ENCODE measurements at regions not wholly inside any gene's neighbourhood (a gene's known extent, or its start where the extent isn't known, plus 50 kb on each side); places are given as distances from the start of the nearest gene placed in this dataset.

GRCh38 chr6:165805636-165806035, 142.6 kb upstream of the PDE10A start:
- Histone ChIP-seq H3K9me3 (ENCODE audit: control insufficient read depth, low read length) (no peaks in the 10 kb centered on the region), H3K27me3 (ENCODE audit: control insufficient read depth, insufficient read depth, low read length, poor library complexity, severe bottlenecking) (peaks cover 29% of the 10 kb centered on the region), H3K4me3 (ENCODE audit: insufficient read depth, low read depth, low read length) (no peak overlapping the region), H3K27ac (ENCODE audit: insufficient read depth, low read depth, low read length, poor library complexity, severe bottlenecking) (no peak overlapping the region), H3K36me3 (ENCODE audit: control insufficient read depth, insufficient read depth, low read length) (no peaks in the 10 kb centered on the region), H3K4me1 (ENCODE audit: control insufficient read depth, insufficient read depth, low read length) (no peaks in the 10 kb centered on the region)
- 83 to 88% methylated on average over 9 to 10 of the region's 10 CpGs for WGBS, 2 experiments

GRCh38 chr6:165805067-165805555, 142.1 kb upstream of the PDE10A start:
- Histone ChIP-seq H3K4me1 (ENCODE audit: control insufficient read depth, insufficient read depth, low read length) (no peaks in the 10 kb centered on the region), H3K36me3 (ENCODE audit: control insufficient read depth, insufficient read depth, low read length) (no peaks in the 10 kb centered on the region), H3K4me3 (ENCODE audit: insufficient read depth, low read depth, low read length) (no peak overlapping the region), H3K27me3 (ENCODE audit: control insufficient read depth, insufficient read depth, low read length, poor library complexity, severe bottlenecking) (peaks cover 29% of the 10 kb centered on the region), H3K27ac (ENCODE audit: insufficient read depth, low read depth, low read length, poor library complexity, severe bottlenecking) (no peak overlapping the region), H3K9me3 (ENCODE audit: control insufficient read depth, low read length) (no peaks in the 10 kb centered on the region)
- WGBS, 2 experiments: 70 to 76% methylated on average over 39 of the region's 39 CpGs

DNA sequence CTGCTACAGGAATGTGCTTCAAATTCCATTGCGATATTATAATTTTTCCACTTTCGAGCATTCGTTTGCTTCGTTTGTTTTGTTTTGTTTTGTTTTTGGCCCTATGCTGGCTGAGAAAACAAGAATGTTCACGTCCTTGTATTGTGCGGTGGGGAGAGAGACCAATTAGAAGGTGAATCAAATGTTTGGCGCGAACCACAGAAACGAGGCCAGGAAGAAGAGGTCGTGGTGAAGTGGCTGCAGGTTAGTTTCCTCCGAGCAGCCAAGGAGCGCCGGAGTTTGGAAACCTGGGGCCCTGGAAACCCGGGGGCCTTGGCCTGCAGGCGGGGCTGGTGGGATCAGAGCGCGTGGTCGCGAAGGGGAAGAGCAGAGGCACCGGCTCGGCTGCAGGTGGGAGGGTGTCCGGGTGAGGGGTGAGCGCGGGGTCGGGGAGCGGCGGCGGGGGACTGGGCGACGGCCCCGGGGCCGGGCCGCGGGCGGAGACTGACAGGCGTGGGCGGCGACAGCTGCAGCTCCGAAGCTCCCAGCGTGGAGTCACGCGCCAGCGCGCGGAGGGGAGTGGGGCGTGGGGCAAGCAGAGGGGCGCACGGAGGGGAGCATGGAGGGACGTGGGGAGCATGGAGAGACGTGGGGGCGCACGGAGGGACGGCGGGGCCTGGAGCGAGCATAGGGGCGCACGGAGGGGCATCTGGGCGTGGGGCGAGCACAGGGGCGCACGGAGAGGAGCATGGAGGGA, 141.5 kb upstream of the PDE10A start:
- H3K27me3 ChIP-seq (ENCODE audit: control insufficient read depth, insufficient read depth, low read length, poor library complexity, severe bottlenecking): peaks cover 29% of the 10 kb centered on the region

GRCh38 chr6:165800337-165800736, 137.3 kb upstream of the PDE10A start:
- Histone ChIP-seq H3K27ac (ENCODE audit: insufficient read depth, low read depth, low read length, poor library complexity, severe bottlenecking) (no peak overlapping the region), H3K36me3 (ENCODE audit: control insufficient read depth, insufficient read depth, low read length) (no peaks in the 10 kb centered on the region), H3K9me3 (ENCODE audit: control insufficient read depth, low read length) (no peaks in the 10 kb centered on the region), H3K4me1 (ENCODE audit: control insufficient read depth, insufficient read depth, low read length) (no peaks in the 10 kb centered on the region), H3K27me3 (ENCODE audit: control insufficient read depth, insufficient read depth, low read length, poor library complexity, severe bottlenecking) (peaks cover 24% of the 10 kb centered on the region), H3K4me3 (ENCODE audit: insufficient read depth, low read depth, low read length) (no peak overlapping the region)
- 94 to 96% methylated on average over 10 of the region's 10 CpGs for WGBS, 2 experiments

More for the DNA sequence above, 141.5 kb upstream of the PDE10A start:
- Histone ChIP-seq H3K36me3 (ENCODE audit: control insufficient read depth, insufficient read depth, low read length) (no peaks in the 10 kb centered on the region), H3K4me3 (ENCODE audit: insufficient read depth, low read depth, low read length) (peak overlapping the region; percentile 11), H3K9me3 (ENCODE audit: control insufficient read depth, low read length) (no peaks in the 10 kb centered on the region), H3K4me1 (ENCODE audit: control insufficient read depth, insufficient read depth, low read length) (no peaks in the 10 kb centered on the region), H3K27ac (ENCODE audit: insufficient read depth, low read depth, low read length, poor library complexity, severe bottlenecking) (no peak overlapping the region)
- 30 to 36% methylated on average over 61 of the region's 61 CpGs for WGBS, 2 experiments

GRCh38 chr6:165799391-165800153, 136.5 kb upstream of the PDE10A start:
- Histone ChIP-seq H3K27ac (ENCODE audit: insufficient read depth, low read depth, low read length, poor library complexity, severe bottlenecking) (no peak overlapping the region), H3K4me1 (ENCODE audit: control insufficient read depth, insufficient read depth, low read length) (no peaks in the 10 kb centered on the region), H3K9me3 (ENCODE audit: control insufficient read depth, low read length) (no peaks in the 10 kb centered on the region), H3K27me3 (ENCODE audit: control insufficient read depth, insufficient read depth, low read length, poor library complexity, severe bottlenecking) (peaks cover 16% of the 10 kb centered on the region), H3K4me3 (ENCODE audit: insufficient read depth, low read depth, low read length) (no peak overlapping the region), H3K36me3 (ENCODE audit: control insufficient read depth, insufficient read depth, low read length) (no peaks in the 10 kb centered on the region)
- 90 to 92% methylated on average over 8 of the region's 8 CpGs for WGBS, 2 experiments

GRCh38 chr6:165798991-165799390, 135.9 kb upstream of the PDE10A start:
- no peaks in the 10 kb centered on the region for H3K9me3 ChIP-seq (ENCODE audit: control insufficient read depth, low read length)
- H3K27ac ChIP-seq (ENCODE audit: insufficient read depth, low read depth, low read length, poor library complexity, severe bottlenecking): no peak overlapping the region
- no peaks in the 10 kb centered on the region for H3K4me1 ChIP-seq (ENCODE audit: control insufficient read depth, insufficient read depth, low read length)
- WGBS, 2 experiments: 92 to 100% methylated on average over 2 to 4 of the region's 4 CpGs
- no peak overlapping the region for H3K4me3 ChIP-seq (ENCODE audit: insufficient read depth, low read depth, low read length)
- no peaks in the 10 kb centered on the region for H3K36me3 ChIP-seq (ENCODE audit: control insufficient read depth, insufficient read depth, low read length)
- H3K27me3 ChIP-seq (ENCODE audit: control insufficient read depth, insufficient read depth, low read length, poor library complexity, severe bottlenecking): peaks cover 11% of the 10 kb centered on the region

DNA sequence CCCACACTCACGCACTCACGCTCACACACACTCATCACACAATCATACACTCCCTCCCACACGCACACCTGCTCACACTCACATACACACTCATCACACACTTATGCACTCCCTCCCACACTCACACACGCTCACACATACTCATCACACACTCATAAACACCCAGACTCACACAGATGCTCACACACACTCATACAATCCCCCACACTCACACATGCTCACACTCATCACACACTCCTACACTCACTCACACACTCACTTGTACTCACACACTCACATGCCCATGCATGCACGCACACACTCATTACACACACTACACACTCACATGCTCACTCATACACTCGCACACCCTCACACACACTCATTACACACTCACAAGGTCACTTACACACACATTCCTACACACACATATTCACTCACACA, 131.1 kb upstream of the PDE10A start:
- Histone ChIP-seq H3K36me3 (ENCODE audit: control insufficient read depth, insufficient read depth, low read length) (no peaks in the 10 kb centered on the region), H3K4me3 (ENCODE audit: insufficient read depth, low read depth, low read length) (no peak overlapping the region), H3K27ac (ENCODE audit: insufficient read depth, low read depth, low read length, poor library complexity, severe bottlenecking) (no peak overlapping the region), H3K27me3 (ENCODE audit: control insufficient read depth, insufficient read depth, low read length, poor library complexity, severe bottlenecking) (no peaks in the 10 kb centered on the region), H3K9me3 (ENCODE audit: control insufficient read depth, low read length) (no peaks in the 10 kb centered on the region), H3K4me1 (ENCODE audit: control insufficient read depth, insufficient read depth, low read length) (no peaks in the 10 kb centered on the region)
- WGBS, 2 experiments: 89 to 93% methylated on average over 6 of the region's 6 CpGs

DNA sequence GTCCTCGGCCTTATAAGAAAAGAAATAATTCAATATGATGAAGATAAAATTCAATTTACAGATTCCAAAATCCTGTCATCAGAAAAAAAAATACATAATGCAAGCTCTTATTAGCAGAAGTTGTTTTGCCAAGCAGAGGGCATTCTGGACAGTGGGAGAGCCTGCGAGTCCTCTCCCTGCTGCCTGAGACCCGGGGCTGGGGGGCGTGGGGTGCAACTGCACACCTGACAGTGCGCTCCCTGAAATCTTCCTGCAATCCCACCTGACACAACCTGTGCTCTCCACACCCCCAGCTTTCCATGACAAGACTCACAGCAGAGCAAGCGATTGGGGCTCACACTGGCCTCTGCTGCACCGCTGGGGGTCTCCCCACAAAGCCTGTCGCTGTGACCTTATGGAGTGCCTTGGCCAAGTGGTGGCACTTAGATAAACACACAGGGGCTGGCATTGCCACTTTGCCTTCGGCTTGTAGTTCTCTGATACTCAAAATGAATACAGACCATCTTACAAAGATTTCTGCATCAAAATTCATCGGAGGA, 130.3 kb upstream of the PDE10A start:
- H3K27me3 ChIP-seq (ENCODE audit: control insufficient read depth, insufficient read depth, low read length, poor library complexity, severe bottlenecking): no peaks in the 10 kb centered on the region
- WGBS, 2 experiments: 92 to 94% methylated on average over 9 of the region's 10 CpGs
- no peaks in the 10 kb centered on the region for H3K4me1 ChIP-seq (ENCODE audit: control insufficient read depth, insufficient read depth, low read length)
- no peaks in the 10 kb centered on the region for H3K9me3 ChIP-seq (ENCODE audit: control insufficient read depth, low read length)
- no peaks in the 10 kb centered on the region for H3K36me3 ChIP-seq (ENCODE audit: control insufficient read depth, insufficient read depth, low read length)
- no peak overlapping the region for H3K4me3 ChIP-seq (ENCODE audit: insufficient read depth, low read depth, low read length)
- no peak overlapping the region for H3K27ac ChIP-seq (ENCODE audit: insufficient read depth, low read depth, low read length, poor library complexity, severe bottlenecking)

GRCh38 chr6:165791876-165792437, 128.9 kb upstream of the PDE10A start:
- H3K9me3 ChIP-seq (ENCODE audit: control insufficient read depth, low read length): no peaks in the 10 kb centered on the region
- no peaks in the 10 kb centered on the region for H3K27me3 ChIP-seq (ENCODE audit: control insufficient read depth, insufficient read depth, low read length, poor library complexity, severe bottlenecking)
- no peak overlapping the region for H3K27ac ChIP-seq (ENCODE audit: insufficient read depth, low read depth, low read length, poor library complexity, severe bottlenecking)
- H3K36me3 ChIP-seq (ENCODE audit: control insufficient read depth, insufficient read depth, low read length): no peaks in the 10 kb centered on the region
- H3K4me3 ChIP-seq (ENCODE audit: insufficient read depth, low read depth, low read length): no peak overlapping the region
- 92 to 96% methylated on average over 24 of the region's 24 CpGs for WGBS, 2 experiments
- H3K4me1 ChIP-seq (ENCODE audit: control insufficient read depth, insufficient read depth, low read length): no peaks in the 10 kb centered on the region

DNA sequence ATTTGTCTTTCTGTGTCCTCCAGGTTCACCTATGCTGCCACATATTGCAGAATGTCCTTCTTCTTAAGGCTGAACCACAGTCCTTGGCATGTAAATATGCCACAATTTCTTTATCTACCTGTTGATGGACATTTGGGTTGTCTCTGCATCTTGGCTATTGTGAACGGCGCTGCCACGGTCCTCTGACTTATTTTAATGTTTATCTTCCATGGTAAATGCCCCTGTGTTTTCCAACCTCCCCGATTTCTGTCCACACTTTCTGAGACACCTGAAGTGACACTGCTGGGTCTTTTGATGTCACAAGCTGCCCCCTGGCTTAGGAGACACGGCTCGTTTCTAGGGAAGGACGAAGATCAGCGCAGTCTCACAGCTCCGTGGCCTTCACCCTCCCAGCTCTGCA, 128.3 kb upstream of the PDE10A start:
- Histone ChIP-seq H3K27ac (ENCODE audit: insufficient read depth, low read depth, low read length, poor library complexity, severe bottlenecking) (no peak overlapping the region), H3K4me3 (ENCODE audit: insufficient read depth, low read depth, low read length) (no peak overlapping the region), H3K9me3 (ENCODE audit: control insufficient read depth, low read length) (no peaks in the 10 kb centered on the region), H3K4me1 (ENCODE audit: control insufficient read depth, insufficient read depth, low read length) (no peaks in the 10 kb centered on the region), H3K27me3 (ENCODE audit: control insufficient read depth, insufficient read depth, low read length, poor library complexity, severe bottlenecking) (no peaks in the 10 kb centered on the region), H3K36me3 (ENCODE audit: control insufficient read depth, insufficient read depth, low read length) (no peaks in the 10 kb centered on the region)
- WGBS, 2 experiments: 87 to 91% methylated on average over 9 of the region's 9 CpGs
